K562 (cell line): ENCODE measurements at regions not wholly inside any gene's neighbourhood (a gene's known extent, or its start where the extent isn't known, plus 50 kb on each side); places are given as distances from the start of the nearest gene placed in this dataset.

ENCODE experiments used
- ATAC-seq: fragments of 200-7000 bp; cut with Tn5 transposase; 3 replicates; pipeline ENCODE4 v1.9.1; 2020; ENCODE audit warnings: moderate library complexity
- BruUV-seq: library from RNA; stranded (reverse); fragments of 400-500 nt; replicated peaks from 2 replicates; lab custom pipeline; 2021; lab: Mats Ljungman, UMichigan
- CTCF ChIA-PET: fragments of 300-600 bp; formaldehyde crosslinking; extraction: SDS; loops from one replicate; lab custom pipeline; 2021; ENCODE audit warnings: low intra/inter-chr PET ratio; lab: Yijun Ruan, JAX
- POLR2A ChIA-PET: fragments of 300-600, 350-650 bp; sonication (Branson Sonifier 250); formaldehyde crosslinking; extraction: SDS; loops from one replicate; lab custom pipeline; 2021; ENCODE audit warnings: antibody characterized with exemption, inconsistent platforms; lab: Yijun Ruan, JAX
- DNase-seq, 4 experiments: peaks; one replicate each; pipeline versions ENCODE4 v3.0.0 to v3.0.0-alpha.2; 2011 to 2018; ENCODE audit warnings: low spot score in 3 of 4, mixed read lengths in 3 of 4; ENCODE audit errors: extremely low read depth in 1 of 4
- FAIRE-seq: peaks from 2 replicates; lab custom pipeline; 2011; peaks lifted over from hg19 to GRCh38; lab: Jason Lieb, UNC
- H2AFZ ChIP-seq: 2 replicates; pipeline ENCODE4 v1.6.0; 2011; ENCODE audit warnings: low read depth, low read length, control low read depth, inconsistent platforms
- H3K27ac ChIP-seq: fragments of 200-600 bp; 3 replicates; pipeline ENCODE4 v1.8.0; 2011; ENCODE audit warnings: low read depth, mild to moderate bottlenecking, control low read depth, inconsistent platforms, low read length, moderate library complexity, mixed read lengths; ENCODE audit errors: extremely low read depth
- H3K27me3 ChIP-seq, 2 experiments: fragments of 300-600 bp in 1 of 2; 2 replicates in 1 of 2; 3 replicates in 1 of 2; pipeline versions ENCODE4 v1.6.0 to v1.8.0; 2011; ENCODE audit warnings: inconsistent platforms in 2 of 2, low read length in 2 of 2, mild to moderate bottlenecking in 1 of 2, mixed read lengths in 1 of 2, moderate library complexity in 1 of 2; ENCODE audit not compliant: control insufficient read depth in 2 of 2, insufficient read depth in 2 of 2
- H3K36me3 ChIP-seq: fragments of 300-600 bp; 3 replicates; pipeline ENCODE4 v1.8.0; 2011; ENCODE audit warnings: mild to moderate bottlenecking, low read length, inconsistent platforms; ENCODE audit not compliant: control insufficient read depth, insufficient read depth
- H3K4me1 ChIP-seq, 2 experiments: fragments of 200-600 bp in 1 of 2; replicated peaks in 1 of 2; 2 replicates in 1 of 2; 3 replicates in 1 of 2; pipeline versions ENCODE4 v1.5.1 to v1.8.0; 2011; ENCODE audit warnings: inconsistent platforms in 2 of 2, low read length in 2 of 2, mild to moderate bottlenecking in 1 of 2, mixed read lengths in 1 of 2, moderate library complexity in 1 of 2; ENCODE audit not compliant: control insufficient read depth in 2 of 2, insufficient read depth in 2 of 2
- H3K4me2 ChIP-seq: 2 replicates; pipeline ENCODE4 v1.6.1; 2011; ENCODE audit warnings: low read length, control low read depth, inconsistent platforms, mixed read lengths; ENCODE audit not compliant: insufficient read depth
- H3K4me3 ChIP-seq: fragments of 200-600 bp; sonication (generic), shearing (Covaris generic); 2 replicates; pipeline ENCODE4 v1.5.1; 2016; ENCODE audit warnings: control low read depth, inconsistent platforms
- H3K79me2 ChIP-seq: fragments of 200-600 bp; 3 replicates; pipeline ENCODE4 v1.8.0; 2011; ENCODE audit warnings: low read length, inconsistent platforms; ENCODE audit not compliant: control insufficient read depth, insufficient read depth
- H3K9ac ChIP-seq, 2 experiments: 2 replicates each; pipeline versions ENCODE4 v1.6.0 to v1.6.1; 2011; ENCODE audit warnings: low read depth in 2 of 2, low read length in 2 of 2, control low read depth in 1 of 2, inconsistent platforms in 1 of 2, mild to moderate bottlenecking in 1 of 2, mixed read lengths in 1 of 2; ENCODE audit not compliant: insufficient read depth in 1 of 2
- H3K9me1 ChIP-seq: one replicate; pipeline ENCODE4 v1.6.0; 2011; ENCODE audit warnings: inconsistent platforms, mild to moderate bottlenecking, low read length, moderate library complexity; ENCODE audit not compliant: control insufficient read depth, insufficient read depth
- H3K9me3 ChIP-seq: replicated peaks from 2 replicates; pipeline ENCODE4 v1.5.1; 2011; ENCODE audit warnings: low read depth, low read length, inconsistent platforms; ENCODE audit not compliant: control insufficient read depth, insufficient read depth
- H4K20me1 ChIP-seq: replicated peaks from 2 replicates; pipeline ENCODE4 v1.6.1; 2011; ENCODE audit warnings: low read length, inconsistent platforms, mixed read lengths; ENCODE audit not compliant: control insufficient read depth, insufficient read depth
- CEBPG ChIP-seq, 3 experiments: fragments of 200-800 bp in 1 of 3; sonication (Bioruptor generic) in 1 of 3; sonication (generic) in 1 of 3; formaldehyde crosslinking in 1 of 3; IDR thresholded peaks in 2 of 3; conservative IDR thresholded peaks in 1 of 3; 2 replicates each; pipeline versions ENCODE4 v1.6.1 to v1.8.0; 2016 to 2022; ENCODE audit warnings: missing compliant biosample characterization in 2 of 3, missing genetic modification characterization in 2 of 3, mild to moderate bottlenecking in 1 of 3, missing genetic modification reagents in 1 of 3
- DEAF1 ChIP-seq: fragments of 450-650 bp; formaldehyde crosslinking; IDR thresholded peaks from 2 replicates; pipeline ENCODE4 v1.4.0; 2020; ENCODE audit warnings: mild to moderate bottlenecking, moderate library complexity
- NFRKB ChIP-seq: fragments of 450-650 bp; IDR thresholded peaks from 2 replicates; pipeline ENCODE4 v1.6.1; 2016; ENCODE audit warnings: low read depth
- PREB ChIP-seq: sonication (generic); formaldehyde crosslinking; IDR thresholded peaks from 2 replicates; pipeline ENCODE4 v1.8.1; 2023; ENCODE audit warnings: mild to moderate bottlenecking, missing genetic modification reagents
- RBM39 ChIP-seq: fragments of 200-400 bp; formaldehyde crosslinking; optimal IDR thresholded peaks from 2 replicates; pipeline ENCODE3; 2018; ENCODE audit warnings: low read depth, low read length
- ZNF589 ChIP-seq: fragments of 200-800 bp; sonication (Bioruptor generic); IDR thresholded peaks from 2 replicates; pipeline ENCODE4 v1.6.1; 2016; ENCODE audit warnings: low read depth, missing genetic modification characterization, missing compliant biosample characterization
- ZNF75A ChIP-seq: fragments of 450-650 bp; formaldehyde crosslinking; IDR thresholded peaks from 2 replicates; pipeline ENCODE4 v1.4.0; 2020; ENCODE audit warnings: mild to moderate bottlenecking
- WGBS: fragments of 100-300 bp; shearing (Covaris generic); methylation state at CpG from one replicate; pipeline ENCODE4 v1.1.6; 2016; ENCODE audit warnings: low coverage, mixed read lengths; ENCODE audit not compliant: insufficient coverage; ENCODE audit errors: missing lambda C conversion rate; 5-methylcytosine and 5-hydroxymethylcytosine counted together
- in situ Hi-C: fragments of 300-500 bp; cut with MboI; formaldehyde crosslinking; loops from 4 replicates; pipeline ENCODE4 v1.15.0; 2018; ENCODE audit warnings: inconsistent platforms, mixed read lengths
- intact Hi-C: fragments of 100-400 bp; cut with micrococcal nuclease; formaldehyde crosslinking; loops from 2 replicates; pipeline ENCODE4 v1.14.2; 2022
- TF ChIP-seq, protein P1 (sequence below), 2 experiments: fragments of 450-650 bp in 1 of 2; sonication (generic) in 1 of 2; formaldehyde crosslinking in 1 of 2; IDR thresholded peaks; 2 replicates each; pipeline versions ENCODE4 v1.7.1 to v1.9.0; 2016 to 2022; ENCODE audit warnings: inconsistent platforms in 1 of 2, mild to moderate bottlenecking in 1 of 2, missing genetic modification reagents in 1 of 2
- TF ChIP-seq, protein P2 (sequence below): fragments of 450-650 bp; conservative IDR thresholded peaks from 2 replicates; pipeline ENCODE4 v1.6.1; 2016; ENCODE audit warnings: missing genetic modification characterization, low read depth, mild to moderate bottlenecking, missing compliant biosample characterization, moderate library complexity

DNA sequence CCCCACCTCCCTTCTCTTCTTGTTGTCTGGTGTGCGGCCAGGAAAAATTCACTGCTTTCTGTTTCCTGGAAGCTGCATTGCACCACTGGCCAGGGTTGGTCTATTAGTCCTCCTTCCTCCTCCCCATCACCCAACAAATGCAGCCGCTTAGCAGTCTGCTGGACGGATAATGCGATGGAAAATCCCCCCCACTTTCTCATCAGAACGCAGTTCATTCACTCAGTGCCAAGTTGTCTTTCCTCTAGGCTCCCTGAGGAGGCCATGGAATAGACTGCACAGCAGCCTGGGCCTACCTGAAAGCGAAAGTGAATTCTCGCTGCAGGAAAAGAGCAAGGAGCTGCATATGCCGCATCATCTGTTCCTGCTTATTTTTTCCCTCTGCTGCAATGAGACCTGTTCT is 513.6 kb downstream of the METTL15 start:
- Histone ChIP-seq H3K4me2 (no peak overlapping the region), H3K9me3 (no peaks in the 10 kb centered on the region), H3K4me3 (no peak overlapping the region), H3K36me3 (no peaks in the 10 kb centered on the region), H3K27me3 (no peaks in the 10 kb centered on the region), H3K9ac (no peak overlapping the region), H4K20me1 (no peaks in the 10 kb centered on the region), H3K4me1 (no peaks in the 10 kb centered on the region), H2AFZ (no peak overlapping the region), H3K9me1 (no peaks in the 10 kb centered on the region), H3K27ac (no peak overlapping the region), H3K79me2 (no peaks in the 10 kb centered on the region)
- intact Hi-C loops (no loop called here), in situ Hi-C loops (no loop called here)
- CTCF ChIA-PET: no interaction called here
- FAIRE-seq (no peak), DNase-seq (no peak), ATAC-seq (no peak)
- WGBS: 3% methylated on average over 8 of the region's 8 CpGs
- BruUV-seq: no TSS peak
- POLR2A ChIA-PET: no interaction called here
- TF ChIP-seq ZNF75A (CRISPR knock-in tag): no peak
- no peak for TF ChIP-seq CEBPG (CRISPR knock-in tag; IDR thresholded peaks at IDR 0.05)
- no peak for TF ChIP-seq CEBPG (tag; conservative IDR thresholded peaks at IDR 0.05 in 1 of 2, IDR thresholded peaks at IDR 0.05 in 1 of 2)
- TF ChIP-seq RBM39: no peak
- TF ChIP-seq, protein P1, sequence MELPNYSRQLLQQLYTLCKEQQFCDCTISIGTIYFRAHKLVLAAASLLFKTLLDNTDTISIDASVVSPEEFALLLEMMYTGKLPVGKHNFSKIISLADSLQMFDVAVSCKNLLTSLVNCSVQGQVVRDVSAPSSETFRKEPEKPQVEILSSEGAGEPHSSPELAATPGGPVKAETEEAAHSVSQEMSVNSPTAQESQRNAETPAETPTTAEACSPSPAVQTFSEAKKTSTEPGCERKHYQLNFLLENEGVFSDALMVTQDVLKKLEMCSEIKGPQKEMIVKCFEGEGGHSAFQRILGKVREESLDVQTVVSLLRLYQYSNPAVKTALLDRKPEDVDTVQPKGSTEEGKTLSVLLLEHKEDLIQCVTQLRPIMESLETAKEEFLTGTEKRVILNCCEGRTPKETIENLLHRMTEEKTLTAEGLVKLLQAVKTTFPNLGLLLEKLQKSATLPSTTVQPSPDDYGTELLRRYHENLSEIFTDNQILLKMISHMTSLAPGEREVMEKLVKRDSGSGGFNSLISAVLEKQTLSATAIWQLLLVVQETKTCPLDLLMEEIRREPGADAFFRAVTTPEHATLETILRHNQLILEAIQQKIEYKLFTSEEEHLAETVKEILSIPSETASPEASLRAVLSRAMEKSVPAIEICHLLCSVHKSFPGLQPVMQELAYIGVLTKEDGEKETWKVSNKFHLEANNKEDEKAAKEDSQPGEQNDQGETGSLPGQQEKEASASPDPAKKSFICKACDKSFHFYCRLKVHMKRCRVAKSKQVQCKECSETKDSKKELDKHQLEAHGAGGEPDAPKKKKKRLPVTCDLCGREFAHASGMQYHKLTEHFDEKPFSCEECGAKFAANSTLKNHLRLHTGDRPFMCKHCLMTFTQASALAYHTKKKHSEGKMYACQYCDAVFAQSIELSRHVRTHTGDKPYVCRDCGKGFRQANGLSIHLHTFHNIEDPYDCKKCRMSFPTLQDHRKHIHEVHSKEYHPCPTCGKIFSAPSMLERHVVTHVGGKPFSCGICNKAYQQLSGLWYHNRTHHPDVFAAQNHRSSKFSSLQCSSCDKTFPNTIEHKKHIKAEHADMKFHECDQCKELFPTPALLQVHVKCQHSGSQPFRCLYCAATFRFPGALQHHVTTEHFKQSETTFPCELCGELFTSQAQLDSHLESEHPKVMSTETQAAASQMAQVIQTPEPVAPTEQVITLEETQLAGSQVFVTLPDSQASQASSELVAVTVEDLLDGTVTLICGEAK (IDR thresholded peaks at IDR 0.05): no peak
- TF ChIP-seq, protein P1 (CRISPR knock-in tag; IDR thresholded peaks at IDR 0.05): no peak
- TF ChIP-seq PREB (CRISPR knock-in tag): no peak
- no peak for TF ChIP-seq ZNF589
- TF ChIP-seq, protein P2, sequence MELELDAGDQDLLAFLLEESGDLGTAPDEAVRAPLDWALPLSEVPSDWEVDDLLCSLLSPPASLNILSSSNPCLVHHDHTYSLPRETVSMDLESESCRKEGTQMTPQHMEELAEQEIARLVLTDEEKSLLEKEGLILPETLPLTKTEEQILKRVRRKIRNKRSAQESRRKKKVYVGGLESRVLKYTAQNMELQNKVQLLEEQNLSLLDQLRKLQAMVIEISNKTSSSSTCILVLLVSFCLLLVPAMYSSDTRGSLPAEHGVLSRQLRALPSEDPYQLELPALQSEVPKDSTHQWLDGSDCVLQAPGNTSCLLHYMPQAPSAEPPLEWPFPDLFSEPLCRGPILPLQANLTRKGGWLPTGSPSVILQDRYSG (tag): no peak
- TF ChIP-seq DEAF1 (CRISPR knock-in tag): no peak
- TF ChIP-seq NFRKB: no peak
